ENCODE measurements at regions not wholly inside any gene's neighbourhood (a gene's known extent, or its start where the extent isn't known, plus 50 kb on each side); places are given as distances from the start of the nearest gene placed in this dataset.

GRCh38 chr11:88042647-88043046 lies 132.6 kb downstream of the RAB38 start:
- H3K27me3 ChIP-seq (ENCODE audit: low read depth) = no peaks in the 10 kb centered on the region
- H3K4me1 ChIP-seq = no peaks in the 10 kb centered on the region
- intact Hi-C loops (cut with DNase I) = no loop called here
- no peak overlapping the region for H3K4me3 ChIP-seq
- no peak for ATAC-seq
- DNase-seq = no peak
- TF ChIP-seq, protein P1, sequence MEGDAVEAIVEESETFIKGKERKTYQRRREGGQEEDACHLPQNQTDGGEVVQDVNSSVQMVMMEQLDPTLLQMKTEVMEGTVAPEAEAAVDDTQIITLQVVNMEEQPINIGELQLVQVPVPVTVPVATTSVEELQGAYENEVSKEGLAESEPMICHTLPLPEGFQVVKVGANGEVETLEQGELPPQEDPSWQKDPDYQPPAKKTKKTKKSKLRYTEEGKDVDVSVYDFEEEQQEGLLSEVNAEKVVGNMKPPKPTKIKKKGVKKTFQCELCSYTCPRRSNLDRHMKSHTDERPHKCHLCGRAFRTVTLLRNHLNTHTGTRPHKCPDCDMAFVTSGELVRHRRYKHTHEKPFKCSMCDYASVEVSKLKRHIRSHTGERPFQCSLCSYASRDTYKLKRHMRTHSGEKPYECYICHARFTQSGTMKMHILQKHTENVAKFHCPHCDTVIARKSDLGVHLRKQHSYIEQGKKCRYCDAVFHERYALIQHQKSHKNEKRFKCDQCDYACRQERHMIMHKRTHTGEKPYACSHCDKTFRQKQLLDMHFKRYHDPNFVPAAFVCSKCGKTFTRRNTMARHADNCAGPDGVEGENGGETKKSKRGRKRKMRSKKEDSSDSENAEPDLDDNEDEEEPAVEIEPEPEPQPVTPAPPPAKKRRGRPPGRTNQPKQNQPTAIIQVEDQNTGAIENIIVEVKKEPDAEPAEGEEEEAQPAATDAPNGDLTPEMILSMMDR (IDR thresholded peaks at IDR 0.05) = no peak
- no peaks in the 10 kb centered on the region for H3K36me3 ChIP-seq
- H3K9me3 ChIP-seq = no peaks in the 10 kb centered on the region
- H3K27ac ChIP-seq = no peak overlapping the region

GRCh38 chr11:88042238-88042637 lies 133.0 kb downstream of the RAB38 start:
- no peaks in the 10 kb centered on the region for H3K4me1 ChIP-seq
- intact Hi-C loops (cut with DNase I) = no loop called here
- H3K27me3 ChIP-seq (ENCODE audit: low read depth) = no peaks in the 10 kb centered on the region
- H3K36me3 ChIP-seq = no peaks in the 10 kb centered on the region
- TF ChIP-seq, protein P1 (IDR thresholded peaks at IDR 0.05) = no peak
- no peak overlapping the region for H3K27ac ChIP-seq
- no peaks in the 10 kb centered on the region for H3K9me3 ChIP-seq
- ATAC-seq (no peak), DNase-seq (no peak)
- no peak overlapping the region for H3K4me3 ChIP-seq

DNA sequence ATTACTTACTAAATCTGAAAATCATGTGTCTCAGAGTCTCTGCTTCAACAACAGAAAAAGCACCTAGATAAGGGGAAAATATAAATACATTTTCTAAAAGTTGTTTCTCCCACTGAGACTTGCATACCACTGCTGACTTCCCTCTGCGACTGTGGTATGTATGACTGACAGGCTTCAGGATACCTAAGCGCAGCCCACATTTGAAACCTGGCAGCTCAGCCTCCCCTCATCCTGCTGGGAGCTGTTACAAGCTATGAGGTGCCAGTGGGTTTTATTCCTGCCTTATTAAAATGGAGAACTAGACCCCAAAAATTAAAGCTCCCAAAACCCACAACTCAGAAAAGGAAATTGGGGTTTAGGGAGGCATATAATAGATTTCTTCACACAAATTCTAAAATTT lies 133.6 kb downstream of the RAB38 start:
- TF ChIP-seq, protein P1 (IDR thresholded peaks at IDR 0.05) = no peak
- no peak overlapping the region for H3K27ac ChIP-seq
- H3K27me3 ChIP-seq (ENCODE audit: low read depth) = no peaks in the 10 kb centered on the region
- DNase-seq (no peak), ATAC-seq (no peak)
- intact Hi-C loops (cut with DNase I) = no loop called here
- no peaks in the 10 kb centered on the region for H3K9me3 ChIP-seq
- no peak overlapping the region for H3K4me3 ChIP-seq
- H3K36me3 ChIP-seq = no peaks in the 10 kb centered on the region
- H3K4me1 ChIP-seq = no peaks in the 10 kb centered on the region

- no peak for DNase-seq
- no peaks in the 10 kb centered on the region for H3K27me3 ChIP-seq (ENCODE audit: low read depth)
- H3K4me1 ChIP-seq = no peaks in the 10 kb centered on the region
- intact Hi-C loops (cut with DNase I) = no loop called here
- no peak overlapping the region for H3K27ac ChIP-seq
- H3K4me3 ChIP-seq = no peak overlapping the region
- H3K9me3 ChIP-seq = no peaks in the 10 kb centered on the region
- H3K36me3 ChIP-seq = no peaks in the 10 kb centered on the region
- ATAC-seq = no peak
- TF ChIP-seq, protein P1 (IDR thresholded peaks at IDR 0.05) = no peak
These were observed 135.1 kb downstream of the RAB38 start for GRCh38 chr11:88040148-88040496.

- Histone ChIP-seq H3K27ac (no peak overlapping the region), H3K4me3 (no peak overlapping the region), H3K27me3 (ENCODE audit: low read depth) (no peaks in the 10 kb centered on the region), H3K4me1 (no peaks in the 10 kb centered on the region), H3K36me3 (no peaks in the 10 kb centered on the region), H3K9me3 (no peaks in the 10 kb centered on the region)
- DNase-seq (no peak), ATAC-seq (no peak)
- TF ChIP-seq, protein P1 (IDR thresholded peaks at IDR 0.05) = no peak
- intact Hi-C loops (cut with DNase I) = no loop called here
These were observed 135.6 kb downstream of the RAB38 start for GRCh38 chr11:88039476-88040147.
